ENCODE measurements at regions not wholly inside any gene's neighbourhood (a gene's known extent, or its start where the extent isn't known, plus 50 kb on each side); places are given as distances from the start of the nearest gene placed in this dataset.

GRCh38 chr12:43029971-43030370 lies 440.4 kb upstream of the PRICKLE1 start:
- no peak for TF ChIP-seq CTCF (IDR thresholded peaks at IDR 0.05; ENCODE audit: low read depth, low read length)
- Histone ChIP-seq H3K36me3 (no peaks in the 10 kb centered on the region), H3K4me3 (no peak overlapping the region), H3K4me1 (ENCODE audit: low read depth) (no peaks in the 10 kb centered on the region), H3K27me3 (no peaks in the 10 kb centered on the region), H3K9me3 (ENCODE audit: low read depth) (no peaks in the 10 kb centered on the region), H3K27ac (no peak overlapping the region)
- no peak for DNase-seq (ENCODE audit: low read depth in 1 of 2, low spot score in 1 of 2)

- H3K36me3 ChIP-seq, result no peaks in the 10 kb centered on the region
- H3K27ac ChIP-seq, result no peak overlapping the region
- no peak for TF ChIP-seq CTCF (IDR thresholded peaks at IDR 0.05; ENCODE audit: low read depth, low read length)
- no peak overlapping the region for H3K4me3 ChIP-seq
- H3K4me1 ChIP-seq (ENCODE audit: low read depth), result no peaks in the 10 kb centered on the region
- no peak for DNase-seq (ENCODE audit: low read depth in 1 of 2, low spot score in 1 of 2)
- H3K9me3 ChIP-seq (ENCODE audit: low read depth), result no peaks in the 10 kb centered on the region
- no peaks in the 10 kb centered on the region for H3K27me3 ChIP-seq
Measured at GRCh38 chr12:43028826-43029225, 439.3 kb upstream of the PRICKLE1 start.

- Histone ChIP-seq H3K4me1 (ENCODE audit: low read depth) (no peaks in the 10 kb centered on the region), H3K27ac (no peak overlapping the region), H3K36me3 (no peaks in the 10 kb centered on the region), H3K9me3 (ENCODE audit: low read depth) (no peaks in the 10 kb centered on the region), H3K27me3 (no peaks in the 10 kb centered on the region), H3K4me3 (no peak overlapping the region)
- DNase-seq (ENCODE audit: low read depth in 1 of 2, low spot score in 1 of 2), result no peak
- no peak for TF ChIP-seq CTCF (IDR thresholded peaks at IDR 0.05; ENCODE audit: low read depth, low read length)
Measured at GRCh38 chr12:43022838-43023237, 433.3 kb upstream of the PRICKLE1 start.

- Histone ChIP-seq H3K4me3 (no peak overlapping the region), H3K4me1 (ENCODE audit: low read depth) (no peaks in the 10 kb centered on the region), H3K36me3 (no peaks in the 10 kb centered on the region), H3K27ac (no peak overlapping the region), H3K27me3 (no peaks in the 10 kb centered on the region), H3K9me3 (ENCODE audit: low read depth) (no peaks in the 10 kb centered on the region)
- TF ChIP-seq CTCF (IDR thresholded peaks at IDR 0.05; ENCODE audit: low read depth, low read length), result no peak
- no peak for DNase-seq (ENCODE audit: low read depth in 1 of 2, low spot score in 1 of 2)
Measured at GRCh38 chr12:43015090-43015737, 425.7 kb upstream of the PRICKLE1 start.

- Histone ChIP-seq H3K9me3 (ENCODE audit: low read depth) (no peaks in the 10 kb centered on the region), H3K4me3 (no peak overlapping the region), H3K27me3 (no peaks in the 10 kb centered on the region), H3K36me3 (no peaks in the 10 kb centered on the region), H3K4me1 (ENCODE audit: low read depth) (peaks cover 11% of the 10 kb centered on the region), H3K27ac (no peak overlapping the region)
- TF ChIP-seq CTCF (IDR thresholded peaks at IDR 0.05; ENCODE audit: low read depth, low read length), result no peak
- no peak for DNase-seq (ENCODE audit: low read depth in 1 of 2, low spot score in 1 of 2)
Measured at GRCh38 chr12:43011383-43011926, 421.9 kb upstream of the PRICKLE1 start.
